Psoas muscle (tissue), 7 donors: ENCODE measurements at regions not wholly inside any gene's neighbourhood (a gene's known extent, or its start where the extent isn't known, plus 50 kb on each side); places are given as distances from the start of the nearest gene placed in this dataset.
"Not testable (repeated sequence)": the region's sequence is repeated elsewhere in the genome, so short reads cannot be mapped to it uniquely, and the experiment has no call there.

ENCODE experiments used
- ATAC-seq, 4 donors: fragments of 200-7000 bp; cut with Tn5 transposase; one replicate each; pipeline ENCODE4 v1.9.1; 2020; ENCODE audit warnings: moderate library complexity in 3 of 4, mild to moderate bottlenecking in 2 of 4
- DNase-seq, 2 donors: peaks; one replicate each; pipeline ENCODE4 v3.0.0-alpha.2; 2020
- H3K27ac ChIP-seq: fragments of 200-600 bp; one replicate; pipeline ENCODE4 v1.8.0; 2022
- H3K27me3 ChIP-seq, 3 donors: fragments of 200-600 bp in 1 of 3; one replicate each; pipeline versions ENCODE4 v1.6.1 to v1.8.0; 2013 to 2022; ENCODE audit warnings: low read length in 2 of 3, mild to moderate bottlenecking in 2 of 3, moderate library complexity in 1 of 3; ENCODE audit not compliant: insufficient read depth in 3 of 3
- H3K36me3 ChIP-seq, 2 donors: fragments of 200-600 bp in 1 of 2; one replicate each; pipeline versions ENCODE4 v1.6.1 to v1.8.0; 2013 to 2022; ENCODE audit warnings: low read depth in 1 of 2, mild to moderate bottlenecking in 1 of 2, moderate library complexity in 1 of 2; ENCODE audit not compliant: insufficient read depth in 1 of 2
- H3K4me1 ChIP-seq: fragments of 200-600 bp; one replicate; pipeline ENCODE4 v1.8.0; 2022
- H3K4me3 ChIP-seq: fragments of 200-600 bp; one replicate; pipeline ENCODE4 v1.8.0; 2022; ENCODE audit warnings: mild to moderate bottlenecking
- H3K9me3 ChIP-seq: fragments of 200-600 bp; one replicate; pipeline ENCODE4 v1.8.0; 2022
- WGBS, 3 donors: extraction: QIAGEN DNeasy Blood & Tissue Kit; methylation state at CpG; one replicate each; pipeline versions ENCODE4 v1.1.6 to v1.1.7; 2013; 5-methylcytosine and 5-hydroxymethylcytosine counted together
- intact Hi-C, 2 donors: fragments of 100-400 bp; cut with DNase I; formaldehyde crosslinking; loops; one replicate each; pipeline versions ENCODE4 v1.11.0 to v1.14.2; 2022
- TF ChIP-seq, protein P1 (sequence below): fragments of 200-600 bp; IDR thresholded peaks from one replicate; pipeline ENCODE4 v1.8.0; 2022; ENCODE audit warnings: antibody characterized with exemption
- donor health status: healthy with polysubstance abuse.
- donor health status: DM: no; HTN: no; CAD: no; lungs with moderate emphysema.
- donor health status: Bipolar disorder and iron deficiency.
- donor health status: healthy.
- donor health status: DM: yes; HTN: yes; CAD: no.
- donor health status: DM: no; HTN: no; CAD: no.
- donor health status: DM: yes; HTN: yes; CAD: no.

DNA sequence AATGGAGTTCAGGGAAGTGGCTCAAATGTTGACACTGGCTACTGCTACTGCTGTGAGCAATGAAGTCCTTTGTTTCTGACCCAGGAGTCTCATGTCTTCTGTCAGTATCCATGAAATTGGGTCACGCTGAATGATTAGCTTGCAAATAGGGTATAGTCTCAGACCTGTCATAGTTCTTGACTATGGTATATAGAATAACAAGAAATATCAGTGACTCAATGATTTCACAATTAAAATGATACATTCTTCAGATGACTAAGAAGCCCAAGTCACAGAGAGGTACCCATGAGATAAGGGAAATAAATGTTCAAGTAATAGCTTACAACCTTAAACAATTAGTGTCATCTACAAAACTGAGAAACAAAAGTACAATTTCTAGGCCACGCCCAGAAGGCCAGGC is 89.3 kb downstream of the LYZL2 start:
- no peak for DNase-seq

GRCh38 chr10:30538086-30538485 is 91.5 kb downstream of the LYZL2 start:
- H3K27me3 ChIP-seq, result no peaks in the 10 kb centered on the region
- intact Hi-C loops, result loop anchor here (5.0 kb wide), 2 partner anchors 49 to 146 kb away; no protein-coding TSS in a partner anchor
- DNase-seq (no peak), ATAC-seq (no peak)
- no peak overlapping the region for H3K4me3 ChIP-seq
- H3K36me3 ChIP-seq, result no peaks in the 10 kb centered on the region
- no peak overlapping the region for H3K27ac ChIP-seq
- H3K4me1 ChIP-seq, result no peaks in the 10 kb centered on the region
- TF ChIP-seq, protein P1, sequence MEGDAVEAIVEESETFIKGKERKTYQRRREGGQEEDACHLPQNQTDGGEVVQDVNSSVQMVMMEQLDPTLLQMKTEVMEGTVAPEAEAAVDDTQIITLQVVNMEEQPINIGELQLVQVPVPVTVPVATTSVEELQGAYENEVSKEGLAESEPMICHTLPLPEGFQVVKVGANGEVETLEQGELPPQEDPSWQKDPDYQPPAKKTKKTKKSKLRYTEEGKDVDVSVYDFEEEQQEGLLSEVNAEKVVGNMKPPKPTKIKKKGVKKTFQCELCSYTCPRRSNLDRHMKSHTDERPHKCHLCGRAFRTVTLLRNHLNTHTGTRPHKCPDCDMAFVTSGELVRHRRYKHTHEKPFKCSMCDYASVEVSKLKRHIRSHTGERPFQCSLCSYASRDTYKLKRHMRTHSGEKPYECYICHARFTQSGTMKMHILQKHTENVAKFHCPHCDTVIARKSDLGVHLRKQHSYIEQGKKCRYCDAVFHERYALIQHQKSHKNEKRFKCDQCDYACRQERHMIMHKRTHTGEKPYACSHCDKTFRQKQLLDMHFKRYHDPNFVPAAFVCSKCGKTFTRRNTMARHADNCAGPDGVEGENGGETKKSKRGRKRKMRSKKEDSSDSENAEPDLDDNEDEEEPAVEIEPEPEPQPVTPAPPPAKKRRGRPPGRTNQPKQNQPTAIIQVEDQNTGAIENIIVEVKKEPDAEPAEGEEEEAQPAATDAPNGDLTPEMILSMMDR, result no peak
- H3K9me3 ChIP-seq, result no peaks in the 10 kb centered on the region
- 39 to 43% (median 42%) methylated on average over 4 of the region's 4 CpGs for WGBS, 3 donors

More for the DNA sequence above, 89.3 kb downstream of the LYZL2 start:
- TF ChIP-seq, protein P1, result no peak
- no peak overlapping the region for H3K27ac ChIP-seq
- no peaks in the 10 kb centered on the region for H3K4me1 ChIP-seq
- intact Hi-C loops, result no loop called here
- no peaks in the 10 kb centered on the region for H3K9me3 ChIP-seq
- WGBS, 3 donors, result 74 to 90% (median 76%) methylated on average over 2 of the region's 2 CpGs
- no peak for ATAC-seq
- no peaks in the 10 kb centered on the region for H3K27me3 ChIP-seq
- H3K36me3 ChIP-seq, result no peaks in the 10 kb centered on the region
- no peak overlapping the region for H3K4me3 ChIP-seq

- H3K4me3 ChIP-seq, result no peak overlapping the region
- ATAC-seq (no peak), DNase-seq (no peak)
- peak overlapping the region; percentile 21 for H3K27ac ChIP-seq
- H3K9me3 ChIP-seq, result no peaks in the 10 kb centered on the region
- H3K4me1 ChIP-seq, result no peaks in the 10 kb centered on the region
- H3K36me3 ChIP-seq, result no peaks in the 10 kb centered on the region
- no peaks in the 10 kb centered on the region for H3K27me3 ChIP-seq
- intact Hi-C loops, result loop anchor here (5.0 kb wide), 2 partner anchors 50 to 145 kb away; no protein-coding TSS in a partner anchor
- 32 to 39% (median 36%) methylated on average over 2 of the region's 2 CpGs for WGBS, 3 donors
- TF ChIP-seq, protein P1, result no peak
Observed at GRCh38 chr10:30537586-30537985, 92.0 kb downstream of the LYZL2 start.

DNA sequence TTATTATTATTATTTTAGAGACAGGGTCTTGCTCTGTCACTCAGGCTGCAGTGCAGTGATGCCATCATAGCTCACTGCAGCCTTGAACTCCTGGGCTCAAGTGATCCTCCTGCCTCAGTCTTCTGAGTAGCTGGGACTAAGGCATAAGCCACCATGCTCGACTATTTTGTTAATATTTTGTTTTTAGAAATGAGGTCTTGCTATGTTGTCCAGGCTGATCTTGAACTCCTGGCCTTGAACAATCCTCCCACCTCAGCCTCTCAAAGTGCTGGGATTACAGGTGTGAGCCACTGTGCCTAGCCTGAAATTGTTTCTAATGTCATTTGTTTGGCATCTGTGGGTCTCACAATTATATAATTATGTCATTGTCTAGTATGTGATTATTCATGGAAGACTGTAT is 92.4 kb downstream of the LYZL2 start:
- not testable (repeated sequence) for H3K4me1 ChIP-seq, H3K4me3 ChIP-seq, H3K27me3 ChIP-seq, H3K9me3 ChIP-seq, DNase-seq, ATAC-seq, H3K36me3 ChIP-seq
- WGBS, 3 donors, result 24 to 68% (median 58%) methylated on average over 1 of the region's 1 CpG
- intact Hi-C loops, result loop anchor here (5.0 kb wide), 2 partner anchors 50 to 145 kb away; no protein-coding TSS in a partner anchor
- H3K27ac ChIP-seq, result peak overlapping the region; percentile 21

DNA sequence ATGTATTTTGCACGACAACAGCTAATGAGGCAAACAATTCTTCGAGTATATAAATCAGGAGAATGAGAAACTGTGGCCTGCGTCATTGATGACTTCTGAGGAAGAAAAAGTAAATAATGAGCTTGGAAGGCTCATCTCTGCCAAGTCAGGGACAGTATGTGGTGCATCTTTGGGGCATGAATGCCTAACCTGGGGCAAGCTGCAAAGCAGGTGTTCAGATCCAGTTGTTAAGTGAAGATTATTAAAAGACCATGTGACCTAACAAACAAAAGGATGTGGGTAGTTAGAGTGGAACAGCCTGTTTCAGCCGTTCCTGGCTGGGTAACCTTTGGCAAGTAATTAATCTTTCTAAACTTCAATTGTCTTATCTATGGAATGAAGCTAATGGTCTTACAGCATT is 93.0 kb downstream of the LYZL2 start:
- no peak overlapping the region for H3K27ac ChIP-seq
- H3K9me3 ChIP-seq, result no peaks in the 10 kb centered on the region
- H3K4me3 ChIP-seq, result no peak overlapping the region
- no peaks in the 10 kb centered on the region for H3K36me3 ChIP-seq
- WGBS, 3 donors, result 61 to 66% (median 63%) methylated on average over 4 of the region's 4 CpGs
- DNase-seq, result no peak
- TF ChIP-seq, protein P1, result no peak
- no peaks in the 10 kb centered on the region for H3K4me1 ChIP-seq
- ATAC-seq, result no peak
- intact Hi-C loops, result loop anchor here (5.0 kb wide), 2 partner anchors 51 to 144 kb away; no protein-coding TSS in a partner anchor
- H3K27me3 ChIP-seq, result no peaks in the 10 kb centered on the region
